IPS DF 6.9 (cell line): ENCODE measurements at regions not wholly inside any gene's neighbourhood (a gene's known extent, or its start where the extent isn't known, plus 50 kb on each side); places are given as distances from the start of the nearest gene placed in this dataset.
A peak's percentile ranks its signal among the peaks of the same experiment; 100 is the strongest.

ENCODE experiments used
- DNase-seq: peaks from one replicate; pipeline ENCODE4 v3.0.0-alpha.2; 2013; ENCODE audit warnings: low read depth, low spot score
- H3K27ac ChIP-seq: one replicate; pipeline ENCODE4 v1.5.1; 2013; ENCODE audit warnings: low read length, control low read depth
- H3K27me3 ChIP-seq: 2 replicates; pipeline ENCODE4 v1.6.1; 2013; ENCODE audit warnings: mild to moderate bottlenecking, low read length; ENCODE audit not compliant: control insufficient read depth, insufficient read depth
- H3K36me3 ChIP-seq: 2 replicates; pipeline ENCODE4 v1.6.1; 2013; ENCODE audit warnings: low read length; ENCODE audit not compliant: control insufficient read depth, insufficient read depth
- H3K4me1 ChIP-seq: 2 replicates; pipeline ENCODE4 v1.6.1; 2013; ENCODE audit warnings: low read length; ENCODE audit not compliant: control insufficient read depth, insufficient read depth
- H3K4me3 ChIP-seq: 2 replicates; pipeline ENCODE4 v1.5.1; 2013; ENCODE audit warnings: mild to moderate bottlenecking, low read length
- H3K9me3 ChIP-seq: 2 replicates; pipeline ENCODE4 v1.6.1; 2013; ENCODE audit warnings: low read length, inconsistent platforms; ENCODE audit not compliant: control insufficient read depth, insufficient read depth
- WGBS: extraction: QIAGEN DNeasy Blood & Tissue Kit; methylation state at CpG from one replicate; pipeline ENCODE4 v1.1.7; 2013; ENCODE audit warnings: mixed read lengths, missing lambda C conversion rate; ENCODE audit not compliant: insufficient read length, insufficient coverage; 5-methylcytosine and 5-hydroxymethylcytosine counted together

GRCh38 chr2:19750136-19750535, 151.6 kb downstream of the TTC32 start:
- no peak overlapping the region for H3K4me3 ChIP-seq
- no peaks in the 10 kb centered on the region for H3K36me3 ChIP-seq
- no peaks in the 10 kb centered on the region for H3K27me3 ChIP-seq
- no peaks in the 10 kb centered on the region for H3K9me3 ChIP-seq
- no peak overlapping the region for H3K27ac ChIP-seq
- H3K4me1 ChIP-seq: no peaks in the 10 kb centered on the region; the same call in 1 of the 2 replicates
- WGBS: no CpG with 5 or more reads among the region's 4 CpGs
- DNase-seq: no peak

GRCh38 chr2:19749507-19749836, 152.3 kb downstream of the TTC32 start:
- H3K27ac ChIP-seq: no peak overlapping the region
- DNase-seq: no peak
- H3K4me3 ChIP-seq: no peak overlapping the region
- H3K27me3 ChIP-seq: no peaks in the 10 kb centered on the region
- no peaks in the 10 kb centered on the region for H3K36me3 ChIP-seq
- H3K9me3 ChIP-seq: no peaks in the 10 kb centered on the region
- no peaks in the 10 kb centered on the region; the same call in 1 of the 2 replicates for H3K4me1 ChIP-seq
- no CpG with 5 or more reads among the region's 3 CpGs for WGBS

GRCh38 chr2:19748711-19749506, 152.9 kb downstream of the TTC32 start:
- H3K4me3 ChIP-seq: no peak overlapping the region
- no peaks in the 10 kb centered on the region for H3K27me3 ChIP-seq
- no peak overlapping the region for H3K27ac ChIP-seq
- H3K4me1 ChIP-seq: no peaks in the 10 kb centered on the region; the same call in 1 of the 2 replicates
- H3K36me3 ChIP-seq: no peaks in the 10 kb centered on the region
- H3K9me3 ChIP-seq: no peaks in the 10 kb centered on the region
- no CpG with 5 or more reads among the region's 16 CpGs for WGBS
- DNase-seq: no peak

- H3K4me1 ChIP-seq: no peaks in the 10 kb centered on the region; the same call in 1 of the 2 replicates
- DNase-seq: no peak
- H3K36me3 ChIP-seq: no peaks in the 10 kb centered on the region
- no CpG with 5 or more reads among the region's 6 CpGs for WGBS
- H3K27ac ChIP-seq: no peak overlapping the region
- H3K4me3 ChIP-seq: no peak overlapping the region
- H3K9me3 ChIP-seq: no peaks in the 10 kb centered on the region
- H3K27me3 ChIP-seq: no peaks in the 10 kb centered on the region
Observed at GRCh38 chr2:19748073-19748375, 153.8 kb downstream of the TTC32 start.

GRCh38 chr2:19747310-19748072, 154.3 kb downstream of the TTC32 start:
- Histone ChIP-seq H3K36me3 (no peaks in the 10 kb centered on the region), H3K4me3 (no peak overlapping the region), H3K27me3 (no peaks in the 10 kb centered on the region), H3K27ac (no peak overlapping the region), H3K4me1 (no peaks in the 10 kb centered on the region; the same call in 1 of the 2 replicates), H3K9me3 (no peaks in the 10 kb centered on the region)
- no CpG with 5 or more reads among the region's 10 CpGs for WGBS
- no peak for DNase-seq

- peak; percentile 33 for DNase-seq
- no peaks in the 10 kb centered on the region; the same call in 1 of the 2 replicates for H3K4me1 ChIP-seq
- no peak overlapping the region for H3K4me3 ChIP-seq
- H3K36me3 ChIP-seq: no peaks in the 10 kb centered on the region
- no peaks in the 10 kb centered on the region for H3K27me3 ChIP-seq
- WGBS: no CpG with 5 or more reads among the region's 13 CpGs
- H3K9me3 ChIP-seq: no peaks in the 10 kb centered on the region
- no peak overlapping the region for H3K27ac ChIP-seq
Observed at GRCh38 chr2:19746611-19747309, 155.0 kb downstream of the TTC32 start.

GRCh38 chr2:19746137-19746600, 155.6 kb downstream of the TTC32 start:
- DNase-seq: no peak
- Histone ChIP-seq H3K9me3 (no peaks in the 10 kb centered on the region), H3K27ac (no peak overlapping the region), H3K4me1 (no peaks in the 10 kb centered on the region; the same call in 1 of the 2 replicates), H3K36me3 (no peaks in the 10 kb centered on the region), H3K27me3 (no peaks in the 10 kb centered on the region), H3K4me3 (no peak overlapping the region)
- WGBS: no CpG with 5 or more reads among the region's 8 CpGs

- Histone ChIP-seq H3K4me1 (no peaks in the 10 kb centered on the region; the same call in 1 of the 2 replicates), H3K4me3 (no peak overlapping the region), H3K9me3 (no peaks in the 10 kb centered on the region), H3K36me3 (no peaks in the 10 kb centered on the region), H3K27me3 (no peaks in the 10 kb centered on the region), H3K27ac (no peak overlapping the region)
- DNase-seq: no peak
- no CpG with 5 or more reads among the region's 17 CpGs for WGBS
Observed at GRCh38 chr2:19745318-19746136, 156.3 kb downstream of the TTC32 start.

GRCh38 chr2:19744456-19745199, 157.2 kb downstream of the TTC32 start:
- H3K36me3 ChIP-seq: no peaks in the 10 kb centered on the region
- H3K4me1 ChIP-seq: no peaks in the 10 kb centered on the region; the same call in 1 of the 2 replicates
- no peaks in the 10 kb centered on the region for H3K27me3 ChIP-seq
- no peaks in the 10 kb centered on the region for H3K9me3 ChIP-seq
- DNase-seq: no peak
- H3K4me3 ChIP-seq: no peak overlapping the region
- no CpG with 5 or more reads among the region's 8 CpGs for WGBS
- H3K27ac ChIP-seq: no peak overlapping the region
